ENCODE measurements at regions not wholly inside any gene's neighbourhood (a gene's known extent, or its start where the extent isn't known, plus 50 kb on each side); places are given as distances from the start of the nearest gene placed in this dataset.

DNA sequence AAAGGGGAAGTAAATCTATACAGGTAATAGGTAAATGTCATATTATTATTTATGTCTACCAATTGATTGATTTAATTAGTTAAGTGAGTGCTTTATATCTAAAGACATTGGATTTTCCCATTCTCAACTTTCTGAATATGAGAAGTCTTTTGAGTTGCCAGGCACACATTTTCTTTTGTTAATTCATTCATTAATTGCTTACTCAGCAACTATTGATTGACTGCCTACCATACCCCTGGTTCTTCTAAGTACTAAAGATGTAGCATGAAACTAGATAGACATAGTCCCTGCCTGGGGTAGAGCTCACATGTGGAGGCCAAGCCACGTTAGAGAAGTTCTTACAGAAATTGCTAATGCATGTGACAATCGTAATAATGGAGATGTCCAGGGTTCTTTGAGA is 253.1 kb upstream of the LYZL1 start:
- no peak for DNase-seq

DNA sequence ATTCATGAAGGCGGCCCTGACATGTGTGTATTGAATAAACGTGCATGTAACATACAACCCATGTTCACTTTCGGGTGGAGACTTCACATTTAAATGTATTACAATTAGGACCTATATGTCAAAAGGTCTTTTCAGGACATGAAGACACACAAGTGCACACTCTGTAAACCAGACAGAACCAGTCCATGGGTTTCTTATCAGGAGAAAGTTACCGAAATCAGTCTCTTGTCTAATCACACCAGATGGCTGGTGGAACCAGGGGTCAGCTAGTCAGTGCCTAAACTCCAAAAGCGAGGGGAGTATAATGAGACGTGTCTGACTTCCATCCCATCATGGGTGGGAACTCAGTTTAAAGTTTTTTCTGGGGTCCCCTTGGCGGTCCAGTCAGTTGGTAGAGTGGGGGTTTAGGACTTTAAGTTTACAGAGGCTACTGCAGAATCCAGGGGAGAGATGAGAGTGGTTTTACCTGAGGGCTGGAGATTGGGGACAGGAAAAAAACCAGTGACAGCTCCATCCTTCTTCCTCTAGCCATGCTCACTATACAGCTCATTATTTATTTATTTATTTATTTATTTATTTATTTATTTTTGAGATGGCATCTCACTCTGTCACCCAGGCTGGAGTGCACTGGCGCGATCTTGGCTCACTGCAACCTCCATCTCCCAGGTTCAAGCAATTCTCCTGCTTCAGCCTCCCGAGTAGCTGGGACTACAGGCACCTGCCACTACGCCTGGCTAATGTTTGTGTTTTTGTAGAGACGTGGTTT is 251.3 kb upstream of the LYZL1 start:
- DNase-seq = no peak

DNA sequence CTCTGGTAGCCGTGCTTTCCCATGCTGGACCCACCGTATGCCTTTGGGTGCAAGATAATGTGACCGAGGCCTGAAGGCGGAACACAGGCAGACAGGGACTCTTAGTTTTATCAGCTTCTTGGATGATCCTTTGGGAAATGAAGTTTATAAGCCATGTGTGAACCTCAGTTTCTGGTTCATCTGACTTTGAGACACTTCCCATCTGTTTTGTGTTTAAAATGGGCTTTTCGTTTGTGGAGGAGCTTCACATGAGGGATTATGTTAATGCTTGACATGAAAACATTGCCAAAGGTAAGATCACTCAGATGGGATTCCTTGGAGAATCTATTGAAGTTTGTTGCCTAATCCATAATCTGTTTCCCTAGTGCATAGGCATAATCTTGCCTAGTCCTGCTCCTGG is 249.8 kb upstream of the LYZL1 start:
- DNase-seq = no peak

DNA sequence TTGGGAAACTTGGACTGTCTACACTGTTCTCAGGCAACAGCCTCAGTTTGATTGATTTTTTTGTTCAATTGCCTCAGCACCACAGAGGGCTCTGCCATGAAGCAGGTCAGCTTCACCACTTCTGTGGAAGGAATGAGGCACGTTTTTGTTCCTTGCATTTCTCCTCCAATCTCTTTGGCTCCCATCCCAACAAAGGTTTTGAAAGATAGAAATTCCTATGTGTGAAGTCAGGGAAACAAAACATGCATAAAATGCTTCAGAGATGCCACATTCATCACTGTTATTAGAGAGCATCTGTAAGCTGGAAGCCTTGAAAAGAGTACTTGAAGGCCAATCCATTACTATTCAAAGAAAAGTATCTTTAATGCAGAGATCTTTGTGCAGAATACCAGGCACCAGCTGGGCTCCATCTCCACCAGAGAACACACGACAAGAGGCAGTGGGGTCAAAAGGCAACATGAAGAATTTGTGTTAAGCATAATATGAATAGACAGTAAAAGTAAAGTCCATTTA is 249.1 kb upstream of the LYZL1 start:
- DNase-seq = no peak

DNA sequence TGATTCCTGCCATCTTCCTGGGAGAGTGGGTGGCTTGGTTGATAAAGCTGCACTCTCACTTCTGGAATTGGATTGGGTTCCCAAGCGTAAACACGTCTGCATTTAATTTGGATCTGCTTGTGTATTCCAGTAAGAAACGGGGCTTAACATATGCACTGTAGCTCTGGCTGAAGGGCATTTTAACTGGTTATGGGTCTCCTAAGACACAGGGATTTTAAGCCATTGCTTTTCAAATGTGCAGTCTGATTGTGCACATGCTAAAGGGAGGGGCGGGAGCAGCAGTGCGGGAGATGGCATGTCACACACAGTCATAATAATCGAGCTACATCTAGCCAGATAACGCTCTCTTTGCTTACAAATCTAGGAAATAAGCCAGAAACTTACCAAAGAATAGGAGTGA is 247.3 kb upstream of the LYZL1 start:
- DNase-seq = no peak

DNA sequence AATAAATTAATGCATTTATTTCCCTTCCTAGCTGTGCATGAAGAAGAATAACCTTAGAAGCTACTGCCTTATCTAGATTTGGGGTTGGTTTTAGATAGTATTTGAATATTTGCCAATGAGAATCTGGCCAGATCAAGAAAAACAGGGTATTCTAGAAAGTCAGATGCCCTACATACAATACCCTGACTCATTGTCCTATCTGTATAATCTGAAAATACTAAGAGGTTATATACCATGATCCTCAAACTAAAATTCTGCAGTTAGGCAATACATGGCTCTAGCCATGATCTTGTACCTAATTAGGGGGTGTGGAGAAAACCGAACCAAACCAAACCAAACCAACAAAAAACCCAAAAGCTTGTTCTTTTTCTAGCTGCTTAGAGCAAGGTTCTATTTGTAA is 240.4 kb upstream of the LYZL1 start:
- no peak for DNase-seq

DNA sequence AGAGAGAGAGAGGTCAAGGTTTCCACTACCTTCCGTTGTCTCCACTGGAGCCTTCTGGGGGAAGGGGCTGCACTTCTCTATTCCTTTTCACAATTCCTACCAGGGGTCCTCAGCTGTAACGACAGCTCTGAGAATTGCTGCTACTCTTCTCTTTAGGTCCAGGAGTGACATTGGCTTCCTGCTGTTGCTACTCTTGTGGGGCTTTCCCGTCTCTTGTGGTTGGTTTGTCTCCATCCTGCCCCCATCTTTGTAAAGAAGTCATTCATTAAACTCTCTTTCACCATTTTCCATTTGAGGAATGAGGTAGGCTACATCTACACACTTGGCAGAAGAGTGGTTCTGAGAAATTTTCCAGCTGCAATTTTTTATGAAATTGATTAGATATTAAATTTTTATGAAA is 238.8 kb upstream of the LYZL1 start:
- no peak for DNase-seq

DNA sequence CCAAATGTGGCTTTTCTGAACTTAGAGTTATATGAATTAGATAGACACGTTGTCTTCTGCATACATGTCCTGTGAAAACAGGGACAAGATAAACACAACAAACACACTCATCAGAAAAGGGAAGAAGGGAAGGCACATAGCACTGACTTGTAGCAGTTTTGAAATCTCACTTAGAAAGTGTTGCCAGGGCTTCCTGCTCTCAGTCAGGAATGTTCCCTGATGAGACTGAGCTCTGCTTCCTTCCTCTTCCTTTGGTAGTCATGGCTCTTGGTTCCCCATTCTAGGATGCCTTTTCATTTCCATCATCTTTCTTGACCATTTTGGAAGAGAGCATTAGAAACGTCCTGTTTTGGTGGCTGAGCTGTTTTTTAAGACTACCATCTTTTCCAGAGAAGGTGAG is 233.8 kb upstream of the LYZL1 start:
- no peak for DNase-seq

DNA sequence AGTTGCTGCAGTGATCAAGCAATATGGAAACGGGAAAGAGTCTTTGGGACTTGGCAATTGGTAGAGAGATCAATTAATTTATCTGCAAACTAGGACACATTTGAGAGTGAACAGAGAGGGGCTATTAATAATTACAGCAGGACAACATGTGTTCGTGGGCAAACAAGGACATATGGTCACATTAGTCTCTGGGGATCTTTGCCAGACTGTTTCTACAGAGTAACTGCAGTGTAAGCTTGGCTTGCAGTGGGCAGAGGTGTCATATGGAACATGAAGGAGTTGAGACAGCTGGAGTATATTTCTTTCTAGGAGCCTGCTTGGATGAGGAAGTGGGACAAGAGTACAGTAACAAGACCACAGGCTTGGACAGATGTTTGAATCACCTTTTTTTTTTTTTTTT is 232.1 kb upstream of the LYZL1 start:
- DNase-seq = no peak

DNA sequence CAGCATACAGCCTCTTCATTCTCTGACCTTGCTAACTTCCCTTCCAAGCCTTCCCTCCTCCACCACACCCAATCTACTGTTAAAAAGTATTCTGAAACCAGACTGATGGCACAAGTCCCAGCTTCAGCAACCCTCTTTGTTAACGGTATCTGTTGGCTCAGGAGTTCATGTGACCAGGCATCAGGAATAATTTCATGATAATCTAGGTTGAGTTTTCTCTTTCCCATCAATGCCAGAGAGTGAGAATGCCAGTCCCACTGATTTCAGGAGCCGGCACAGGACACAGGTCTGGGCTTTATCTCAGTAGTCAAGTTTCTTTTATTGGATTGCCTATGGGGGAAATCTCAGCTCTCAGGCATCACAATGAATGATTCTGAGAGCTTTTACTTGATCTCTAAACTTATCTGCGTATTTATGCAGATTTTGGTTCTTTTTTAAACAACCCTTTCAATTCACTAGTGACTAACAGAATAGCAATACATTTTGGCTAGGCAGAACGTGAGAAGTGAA is 231.0 kb upstream of the LYZL1 start:
- no peak for DNase-seq

DNA sequence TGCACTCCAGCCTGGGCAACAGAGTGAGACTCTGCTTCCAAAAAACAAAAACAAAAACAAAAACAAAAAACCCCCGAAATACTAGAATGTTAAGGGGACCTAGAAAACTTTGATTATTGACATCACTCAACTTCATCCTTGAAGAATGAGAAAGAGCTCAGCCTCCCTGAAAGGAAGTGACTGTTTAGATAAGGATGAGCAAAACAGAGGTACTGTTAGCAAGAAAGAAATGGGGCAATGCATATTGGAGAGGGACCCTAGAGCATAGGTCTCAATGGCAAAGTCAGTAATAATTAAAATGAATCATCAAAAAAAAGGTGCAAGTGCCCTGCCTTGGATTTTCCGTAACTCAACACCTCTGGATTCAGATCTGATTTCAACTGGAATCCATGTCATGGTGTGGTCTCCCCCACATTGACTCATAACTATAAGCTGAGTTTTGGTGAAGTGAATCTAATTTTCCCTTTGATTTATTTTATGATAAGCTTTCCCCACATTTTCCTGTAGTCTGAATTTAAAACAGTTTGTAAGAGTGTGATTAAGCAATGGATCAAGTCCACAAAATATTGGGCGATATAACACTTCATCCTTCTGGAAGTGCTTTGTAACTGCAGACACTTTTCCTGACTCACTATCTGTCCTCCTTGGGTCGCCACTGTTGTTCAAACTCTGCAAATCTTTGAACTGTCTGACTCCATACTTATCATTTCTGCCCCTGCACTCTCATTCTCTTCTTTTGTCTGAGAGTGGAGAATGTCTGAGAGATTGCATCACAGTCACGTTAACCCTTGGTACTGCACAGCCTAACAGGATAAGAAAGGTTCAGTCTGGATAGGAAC is 224.8 kb upstream of the LYZL1 start:
- DNase-seq = no peak

DNA sequence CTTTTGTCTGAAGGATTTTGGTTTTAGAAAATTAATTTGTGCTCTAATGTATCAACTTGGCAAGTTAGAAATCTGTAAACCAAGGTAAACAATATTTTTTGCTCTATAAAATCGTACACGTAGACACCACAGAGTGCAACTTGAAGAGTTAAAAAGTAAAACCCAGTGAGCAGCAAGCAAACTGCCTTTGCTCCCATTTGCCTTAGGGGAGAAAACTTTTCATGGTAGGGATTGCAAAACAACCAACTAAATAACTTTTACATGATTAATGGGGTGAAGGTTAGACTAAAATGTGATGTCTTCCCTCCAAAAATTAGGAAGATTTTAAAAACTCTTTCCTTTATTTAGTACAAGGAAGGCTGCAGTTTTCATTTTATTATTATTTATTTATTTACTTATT is 224.2 kb upstream of the LYZL1 start:
- no peak for DNase-seq

DNA sequence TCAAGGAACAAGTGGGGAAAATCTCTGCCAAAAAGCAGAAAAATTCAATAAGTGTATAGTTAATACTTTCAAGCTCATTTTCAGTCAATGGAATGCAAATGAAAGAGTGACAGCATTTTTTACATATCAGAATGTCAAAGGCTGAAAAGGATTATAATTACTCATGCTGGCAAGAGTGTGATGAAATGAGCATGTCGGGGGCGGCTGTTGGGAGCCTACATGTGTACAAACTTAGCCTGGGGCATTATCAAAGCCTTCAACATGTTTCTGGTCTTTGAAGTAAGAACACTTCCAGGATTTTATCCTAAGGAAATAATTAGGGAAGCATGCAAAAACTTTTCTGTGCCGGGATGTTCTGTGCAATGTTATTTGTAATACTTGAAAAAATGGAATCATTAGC is 221.7 kb upstream of the LYZL1 start:
- DNase-seq = no peak

DNA sequence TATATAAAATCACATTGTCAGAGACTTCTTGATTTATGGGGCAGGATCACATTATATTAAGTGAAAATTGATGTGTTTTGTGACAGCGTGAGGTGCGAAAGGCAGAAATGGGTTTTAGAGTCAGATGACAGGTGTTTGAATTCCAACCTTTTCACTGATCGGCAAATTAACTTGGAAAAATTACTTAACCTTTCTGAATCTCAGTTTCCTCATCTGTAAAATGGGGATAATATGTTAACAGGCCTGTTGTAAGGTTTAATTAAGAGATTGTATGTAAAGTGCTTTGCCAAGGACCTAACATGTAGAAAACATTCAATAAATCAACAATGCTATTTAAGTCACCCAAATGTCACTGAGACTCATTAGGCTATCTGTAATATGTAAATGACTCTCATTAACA is 221.2 kb upstream of the LYZL1 start:
- no peak for DNase-seq

DNA sequence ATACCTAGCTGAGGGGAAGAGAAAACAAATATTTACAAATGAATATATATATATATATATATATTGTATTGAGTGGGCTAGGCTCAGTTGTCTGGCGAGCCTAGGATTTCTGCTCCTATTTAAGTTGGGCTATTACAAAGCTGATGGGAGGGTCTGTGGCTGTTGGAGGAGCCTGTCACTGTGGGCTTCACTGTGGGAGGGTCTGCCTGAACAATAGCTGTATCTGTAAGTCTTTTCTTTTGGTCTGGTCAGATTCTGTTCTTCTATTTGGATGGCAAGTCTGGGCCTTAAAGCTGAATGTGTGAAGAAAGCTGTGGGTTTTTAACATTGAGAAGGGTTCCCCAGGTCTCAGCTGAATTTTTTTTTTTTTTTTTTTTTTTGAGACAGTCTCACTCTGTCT is 220.6 kb upstream of the LYZL1 start:
- no peak for DNase-seq

DNA sequence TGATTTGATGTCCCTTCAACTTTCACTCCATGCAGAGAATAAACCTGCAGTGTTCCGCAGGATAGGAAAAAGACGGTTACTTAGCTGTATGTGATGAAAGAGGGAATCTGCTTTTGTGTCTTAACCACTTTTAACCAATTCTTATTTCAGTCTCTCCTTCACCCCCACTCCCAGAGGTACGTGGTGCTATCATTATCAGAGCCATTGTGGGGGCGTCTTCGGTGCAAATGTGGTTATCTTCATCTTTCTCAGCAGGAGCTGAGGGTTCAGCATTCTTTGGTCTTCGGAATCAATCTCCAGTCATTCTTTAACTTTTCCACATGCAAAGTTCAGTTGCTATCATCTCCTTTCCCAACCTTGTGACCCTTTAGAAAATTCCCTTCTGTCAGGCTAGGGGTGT is 219.9 kb upstream of the LYZL1 start:
- no peak for DNase-seq

DNA sequence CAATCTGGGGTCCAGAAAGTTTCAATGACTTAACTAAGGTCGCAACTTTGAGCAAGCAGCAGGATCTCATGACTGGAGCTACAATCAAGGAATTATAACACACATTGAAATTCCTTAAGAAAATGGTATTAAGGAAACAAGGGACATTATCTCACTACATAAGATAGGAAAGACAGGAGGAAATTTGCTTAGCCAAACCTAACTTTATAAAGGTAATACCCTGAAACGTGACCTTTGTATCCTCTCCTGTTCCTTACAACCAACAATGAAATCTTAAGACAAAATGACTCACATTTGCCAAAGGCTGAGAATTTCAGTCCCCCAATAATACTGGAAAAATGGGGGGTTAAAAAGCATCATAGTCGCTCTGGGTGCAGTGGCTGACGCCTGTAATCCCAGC is 218.9 kb upstream of the LYZL1 start:
- no peak for DNase-seq

DNA sequence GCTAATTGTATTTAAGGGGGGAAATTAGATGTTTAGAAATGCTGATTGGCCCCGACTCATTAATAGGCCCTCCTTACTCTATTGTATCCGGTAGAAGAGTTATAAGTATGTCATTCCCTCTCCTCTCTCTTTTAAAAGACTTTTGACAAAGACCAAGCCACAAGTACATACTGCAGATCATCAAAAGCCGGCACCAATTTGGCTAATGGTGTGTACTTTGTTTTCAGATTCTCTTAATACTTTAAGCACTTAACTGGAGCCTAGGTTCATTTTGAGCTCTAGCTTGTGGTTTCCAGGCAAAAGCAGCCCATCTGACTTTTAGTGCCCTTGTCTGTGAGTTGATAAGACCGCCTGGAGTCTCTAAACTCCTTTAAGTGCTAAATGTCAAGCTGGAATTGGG is 210.0 kb upstream of the LYZL1 start:
- no peak for DNase-seq

DNA sequence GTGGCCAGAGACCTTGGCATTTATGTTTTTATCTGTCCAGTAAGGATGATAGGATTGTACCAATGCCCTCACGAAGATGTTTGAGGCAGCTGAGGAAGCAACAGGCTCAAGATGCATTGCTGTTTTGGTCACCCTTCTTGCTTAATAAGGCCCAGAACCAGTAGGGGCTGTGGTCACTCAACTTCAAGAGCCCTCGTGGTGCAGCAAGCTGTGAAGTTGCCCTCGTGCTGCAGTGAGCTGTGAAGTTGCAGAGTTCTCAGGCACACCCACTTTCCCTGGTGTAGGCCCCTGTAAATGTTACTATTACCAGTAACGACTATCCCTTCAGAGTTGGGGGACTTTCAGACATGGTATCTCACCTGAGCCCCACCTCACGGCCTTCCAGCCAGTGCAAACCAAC is 207.6 kb upstream of the LYZL1 start:
- DNase-seq = no peak

DNA sequence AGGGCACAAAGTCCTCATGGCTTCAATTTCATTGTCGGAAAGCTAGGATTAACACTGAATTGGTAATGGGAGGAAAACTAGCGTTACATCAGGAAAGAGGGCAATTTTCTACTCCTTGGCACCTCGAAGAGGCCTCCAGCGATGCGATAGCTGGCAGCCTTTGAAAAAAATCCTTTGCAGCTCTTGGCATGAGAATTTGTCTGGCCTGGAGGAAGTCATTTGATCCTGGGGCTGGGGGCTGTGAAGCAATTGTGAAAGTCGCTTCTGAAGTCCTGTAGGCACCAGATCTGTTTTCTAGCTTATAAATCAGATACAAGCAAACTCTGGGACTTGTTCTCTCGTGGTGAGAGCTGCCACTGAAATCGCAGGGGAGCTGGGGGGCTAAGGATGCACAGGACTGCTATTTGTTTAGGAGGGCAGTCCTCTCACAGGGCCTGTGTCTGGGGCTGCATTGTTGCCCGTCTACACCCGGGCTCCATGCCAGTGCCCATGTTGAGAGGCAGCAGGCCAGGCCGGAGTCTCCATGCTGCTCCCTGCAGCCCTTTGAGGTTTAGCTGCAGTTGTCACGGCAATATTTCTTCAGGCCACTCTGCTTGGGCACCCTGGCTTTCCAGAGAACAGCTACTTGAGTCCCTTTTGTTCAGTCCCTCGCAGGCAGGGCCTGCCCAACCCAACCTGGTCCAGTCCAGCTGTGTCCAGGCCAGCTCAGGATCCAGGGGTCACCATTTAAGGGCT is 206.8 kb upstream of the LYZL1 start:
- no peak for DNase-seq

DNA sequence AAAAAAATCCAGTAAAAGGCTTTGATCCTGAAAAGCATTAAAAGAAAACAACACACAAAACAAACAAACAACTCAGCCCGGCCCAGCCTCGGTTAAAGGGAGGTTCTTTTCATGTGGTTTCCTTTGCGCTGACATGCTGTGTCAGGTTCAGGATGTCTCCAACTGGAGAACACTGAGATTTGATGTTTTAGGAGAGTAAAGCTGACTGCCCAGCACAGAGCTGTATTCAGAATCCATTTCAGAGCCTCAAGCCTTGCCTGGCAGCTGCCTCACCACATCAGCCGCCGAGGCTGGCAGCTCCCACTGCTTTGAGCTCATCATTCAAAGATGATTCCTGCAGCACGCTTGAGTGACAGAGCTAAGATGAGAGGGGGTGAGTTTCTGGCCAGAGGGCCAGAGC is 205.8 kb upstream of the LYZL1 start:
- no peak for DNase-seq

DNA sequence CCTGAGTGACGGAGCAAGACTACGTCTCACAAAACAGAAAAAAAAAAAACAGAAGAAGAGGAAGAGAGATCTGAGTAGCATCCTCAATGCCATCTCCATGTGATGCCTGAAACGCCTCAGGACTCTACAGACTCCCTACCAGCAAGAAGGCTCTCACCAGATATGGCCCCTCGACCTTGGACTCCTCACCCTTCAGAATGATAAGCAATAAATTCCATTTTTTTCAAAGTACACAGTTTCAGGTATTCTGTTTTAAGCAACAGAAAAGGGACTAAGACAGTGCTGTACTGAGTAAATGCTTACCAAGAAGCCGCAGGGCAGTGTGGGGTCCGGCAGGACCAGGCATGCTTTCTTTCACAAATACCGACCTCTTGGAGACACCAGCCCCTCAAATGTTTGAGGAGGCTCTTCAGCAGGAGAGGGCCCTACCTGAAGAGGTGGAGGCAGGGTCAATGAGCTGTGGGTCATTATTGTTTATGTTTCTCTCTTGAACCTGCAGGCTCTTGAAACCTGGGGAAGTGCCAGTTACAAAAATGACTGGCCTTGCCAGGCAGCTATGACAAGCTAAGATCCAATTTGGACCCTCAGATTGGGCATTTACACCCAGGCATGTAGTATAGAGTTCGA is 204.1 kb upstream of the LYZL1 start:
- DNase-seq = no peak

DNA sequence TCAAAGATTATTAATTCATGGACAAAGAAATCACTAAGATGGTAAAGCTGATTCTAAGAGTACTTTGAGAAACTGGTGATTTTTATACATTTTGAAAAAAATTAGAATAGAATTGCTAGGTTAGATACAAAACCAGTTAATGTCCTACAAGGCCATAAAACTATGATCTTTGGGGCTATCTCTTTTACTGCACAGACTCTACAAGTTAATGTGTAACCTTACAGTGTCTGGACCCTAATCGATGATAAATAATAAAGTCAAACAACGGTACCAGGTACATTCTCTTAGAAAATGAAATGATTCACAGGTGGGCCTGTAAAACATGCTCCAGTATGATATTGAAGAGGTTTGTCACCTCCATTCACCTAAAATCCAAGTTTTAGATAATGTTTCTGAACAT is 199.8 kb upstream of the LYZL1 start:
- DNase-seq = no peak
